ENCODE measurements at regions not wholly inside any gene's neighbourhood (a gene's known extent, or its start where the extent isn't known, plus 50 kb on each side); places are given as distances from the start of the nearest gene placed in this dataset.

- Histone ChIP-seq H3K4me3 (ENCODE audit: low read length) (no peak overlapping the region), H3K4me1 (ENCODE audit: insufficient read depth, low read length) (no peaks in the 10 kb centered on the region), H3K27me3 (ENCODE audit: insufficient read depth, low read length) (no peaks in the 10 kb centered on the region), H3K9me3 (ENCODE audit: low read depth, low read length) (peaks cover 4% of the 10 kb centered on the region)
These were observed 648.5 kb downstream of the HTR1B start for GRCh38 chr6:76814496-76815458.

GRCh38 chr6:76810286-76810685 lies 653.0 kb downstream of the HTR1B start:
- Histone ChIP-seq H3K27me3 (ENCODE audit: insufficient read depth, low read length) (no peaks in the 10 kb centered on the region), H3K4me1 (ENCODE audit: insufficient read depth, low read length) (no peaks in the 10 kb centered on the region), H3K4me3 (ENCODE audit: low read length) (no peak overlapping the region), H3K9me3 (ENCODE audit: low read depth, low read length) (peaks cover 13% of the 10 kb centered on the region)

- no peaks in the 10 kb centered on the region for H3K27me3 ChIP-seq (ENCODE audit: insufficient read depth, low read length)
- no peaks in the 10 kb centered on the region for H3K4me1 ChIP-seq (ENCODE audit: insufficient read depth, low read length)
- H3K9me3 ChIP-seq (ENCODE audit: low read depth, low read length): peaks cover 9% of the 10 kb centered on the region
- H3K4me3 ChIP-seq (ENCODE audit: low read length): no peak overlapping the region
These were observed 660.2 kb downstream of the HTR1B start for GRCh38 chr6:76803038-76803580.

- Histone ChIP-seq H3K4me3 (ENCODE audit: low read length) (no peak overlapping the region), H3K27me3 (ENCODE audit: insufficient read depth, low read length) (no peaks in the 10 kb centered on the region), H3K4me1 (ENCODE audit: insufficient read depth, low read length) (no peaks in the 10 kb centered on the region), H3K9me3 (ENCODE audit: low read depth, low read length) (no peaks in the 10 kb centered on the region)
These were observed 670.9 kb downstream of the HTR1B start for GRCh38 chr6:76792394-76792793.

- H3K4me3 ChIP-seq (ENCODE audit: low read length): no peak overlapping the region
- no peaks in the 10 kb centered on the region for H3K4me1 ChIP-seq (ENCODE audit: insufficient read depth, low read length)
- no peaks in the 10 kb centered on the region for H3K9me3 ChIP-seq (ENCODE audit: low read depth, low read length)
- no peaks in the 10 kb centered on the region for H3K27me3 ChIP-seq (ENCODE audit: insufficient read depth, low read length)
These were observed 672.4 kb downstream of the HTR1B start for GRCh38 chr6:76790881-76791280.

GRCh38 chr6:76790045-76790796 lies 673.1 kb downstream of the HTR1B start:
- Histone ChIP-seq H3K9me3 (ENCODE audit: low read depth, low read length) (no peaks in the 10 kb centered on the region), H3K27me3 (ENCODE audit: insufficient read depth, low read length) (no peaks in the 10 kb centered on the region), H3K4me1 (ENCODE audit: insufficient read depth, low read length) (no peaks in the 10 kb centered on the region), H3K4me3 (ENCODE audit: low read length) (no peak overlapping the region)

- Histone ChIP-seq H3K9me3 (ENCODE audit: low read depth, low read length) (no peaks in the 10 kb centered on the region), H3K4me3 (ENCODE audit: low read length) (no peak overlapping the region), H3K4me1 (ENCODE audit: insufficient read depth, low read length) (no peaks in the 10 kb centered on the region), H3K27me3 (ENCODE audit: insufficient read depth, low read length) (no peaks in the 10 kb centered on the region)
These were observed 673.7 kb downstream of the HTR1B start for GRCh38 chr6:76789580-76789979.

GRCh38 chr6:76788155-76788554 lies 675.1 kb downstream of the HTR1B start:
- Histone ChIP-seq H3K4me3 (ENCODE audit: low read length) (no peak overlapping the region), H3K9me3 (ENCODE audit: low read depth, low read length) (no peaks in the 10 kb centered on the region), H3K4me1 (ENCODE audit: insufficient read depth, low read length) (no peaks in the 10 kb centered on the region), H3K27me3 (ENCODE audit: insufficient read depth, low read length) (no peaks in the 10 kb centered on the region)

- H3K9me3 ChIP-seq (ENCODE audit: low read depth, low read length): no peaks in the 10 kb centered on the region
- H3K4me1 ChIP-seq (ENCODE audit: insufficient read depth, low read length): no peaks in the 10 kb centered on the region
- no peak overlapping the region for H3K4me3 ChIP-seq (ENCODE audit: low read length)
- no peaks in the 10 kb centered on the region for H3K27me3 ChIP-seq (ENCODE audit: insufficient read depth, low read length)
These were observed 684.2 kb downstream of the HTR1B start for GRCh38 chr6:76779068-76779467.

- H3K27me3 ChIP-seq (ENCODE audit: insufficient read depth, low read length): no peaks in the 10 kb centered on the region
- no peaks in the 10 kb centered on the region for H3K4me1 ChIP-seq (ENCODE audit: insufficient read depth, low read length)
- H3K9me3 ChIP-seq (ENCODE audit: low read depth, low read length): no peaks in the 10 kb centered on the region
- H3K4me3 ChIP-seq (ENCODE audit: low read length): no peak overlapping the region
These were observed 686.4 kb downstream of the HTR1B start for GRCh38 chr6:76776876-76777275.

GRCh38 chr6:76774781-76775384 lies 688.4 kb downstream of the HTR1B start:
- Histone ChIP-seq H3K4me3 (ENCODE audit: low read length) (no peak overlapping the region), H3K4me1 (ENCODE audit: insufficient read depth, low read length) (no peaks in the 10 kb centered on the region), H3K9me3 (ENCODE audit: low read depth, low read length) (no peaks in the 10 kb centered on the region), H3K27me3 (ENCODE audit: insufficient read depth, low read length) (no peaks in the 10 kb centered on the region)

GRCh38 chr6:76772951-76773350 lies 690.3 kb downstream of the HTR1B start:
- no peaks in the 10 kb centered on the region for H3K4me1 ChIP-seq (ENCODE audit: insufficient read depth, low read length)
- no peak overlapping the region for H3K4me3 ChIP-seq (ENCODE audit: low read length)
- no peaks in the 10 kb centered on the region for H3K9me3 ChIP-seq (ENCODE audit: low read depth, low read length)
- no peaks in the 10 kb centered on the region for H3K27me3 ChIP-seq (ENCODE audit: insufficient read depth, low read length)

- Histone ChIP-seq H3K4me1 (ENCODE audit: insufficient read depth, low read length) (no peaks in the 10 kb centered on the region), H3K27me3 (ENCODE audit: insufficient read depth, low read length) (no peaks in the 10 kb centered on the region), H3K4me3 (ENCODE audit: low read length) (no peak overlapping the region), H3K9me3 (ENCODE audit: low read depth, low read length) (peaks cover 5% of the 10 kb centered on the region)
These were observed 692.1 kb downstream of the HTR1B start for GRCh38 chr6:76771059-76771634.

- H3K27me3 ChIP-seq (ENCODE audit: insufficient read depth, low read length): no peaks in the 10 kb centered on the region
- no peak overlapping the region for H3K4me3 ChIP-seq (ENCODE audit: low read length)
These were observed 693.0 kb downstream of the HTR1B start for GRCh38 chr6:76770281-76770680.

GRCh38 chr6:76768556-76768955 lies 694.7 kb downstream of the HTR1B start:
- no peak overlapping the region for H3K4me3 ChIP-seq (ENCODE audit: low read length)
- peaks cover 7% of the 10 kb centered on the region for H3K9me3 ChIP-seq (ENCODE audit: low read depth, low read length)
- no peaks in the 10 kb centered on the region for H3K27me3 ChIP-seq (ENCODE audit: insufficient read depth, low read length)
- no peaks in the 10 kb centered on the region for H3K4me1 ChIP-seq (ENCODE audit: insufficient read depth, low read length)

More at GRCh38 chr6:76770281-76770680, 693.0 kb downstream of the HTR1B start:
- H3K4me1 ChIP-seq (ENCODE audit: insufficient read depth, low read length): no peaks in the 10 kb centered on the region
- peaks cover 7% of the 10 kb centered on the region for H3K9me3 ChIP-seq (ENCODE audit: low read depth, low read length)

Measured in mononuclear cell (primary cell).